HG03045 (cell line): ENCODE measurements at regions not wholly inside any gene's neighbourhood (a gene's known extent, or its start where the extent isn't known, plus 50 kb on each side); places are given as distances from the start of the nearest gene placed in this dataset.
"Not testable (repeated sequence)": the region's sequence is repeated elsewhere in the genome, so short reads cannot be mapped to it uniquely, and the experiment has no call there.

Experiments
- ATAC-seq: cut with Tn5 transposase; IDR thresholded peaks from one replicate; pipeline ENCODE4 v1.9.1; 2021; ENCODE audit warnings: mild to moderate bottlenecking, moderate library complexity; ENCODE audit not compliant: unreplicated experiment

- not testable (repeated sequence) for ATAC-seq
Measured at GRCh38 chr1:221604390-221604789, 137.5 kb downstream of the DUSP10 start.

- no peak for ATAC-seq
Measured at GRCh38 chr1:221604948-221605347, 136.9 kb downstream of the DUSP10 start.

GRCh38 chr1:221605569-221605968 is 136.3 kb downstream of the DUSP10 start:
- ATAC-seq, result no peak

- ATAC-seq, result no peak
Measured at GRCh38 chr1:221606256-221606655, 135.6 kb downstream of the DUSP10 start.

GRCh38 chr1:221608835-221609320 is 133.0 kb downstream of the DUSP10 start:
- no peak for ATAC-seq

- no peak for ATAC-seq
Measured at GRCh38 chr1:221611656-221612046, 130.2 kb downstream of the DUSP10 start.

- ATAC-seq, result no peak
Measured at GRCh38 chr1:221612047-221612777, 129.7 kb downstream of the DUSP10 start.

- ATAC-seq, result no peak
Measured at GRCh38 chr1:221620437-221621384, 121.2 kb downstream of the DUSP10 start.

- no peak for ATAC-seq
Measured at GRCh38 chr1:221621683-221622082, 120.2 kb downstream of the DUSP10 start.

GRCh38 chr1:221622389-221622788 is 119.5 kb downstream of the DUSP10 start:
- ATAC-seq, result no peak

- ATAC-seq, result no peak
Measured at GRCh38 chr1:221625026-221625425, 116.9 kb downstream of the DUSP10 start.

- ATAC-seq, result no peak
Measured at GRCh38 chr1:221626041-221626440, 115.8 kb downstream of the DUSP10 start.

- no peak for ATAC-seq
Measured at GRCh38 chr1:221630236-221630635, 111.7 kb downstream of the DUSP10 start.

- no peak for ATAC-seq
Measured at GRCh38 chr1:221631556-221631955, 110.3 kb downstream of the DUSP10 start.

GRCh38 chr1:221632072-221632471 is 109.8 kb downstream of the DUSP10 start:
- ATAC-seq, result no peak

GRCh38 chr1:221633841-221634409 is 108.0 kb downstream of the DUSP10 start:
- ATAC-seq, result no peak

GRCh38 chr1:221634606-221635005 is 107.3 kb downstream of the DUSP10 start:
- no peak for ATAC-seq

- ATAC-seq, result no peak
Measured at GRCh38 chr1:221635305-221635704, 106.6 kb downstream of the DUSP10 start.

GRCh38 chr1:221636096-221636495 is 105.8 kb downstream of the DUSP10 start:
- no peak for ATAC-seq

GRCh38 chr1:221636967-221637366 is 104.9 kb downstream of the DUSP10 start:
- no peak for ATAC-seq

GRCh38 chr1:221637641-221638041 is 104.2 kb downstream of the DUSP10 start:
- ATAC-seq, result no peak
